KMS-11 (cell line): ENCODE measurements at regions not wholly inside any gene's neighbourhood (a gene's known extent, or its start where the extent isn't known, plus 50 kb on each side); places are given as distances from the start of the nearest gene placed in this dataset.

Source experiments
- H2AFZ ChIP-seq: fragments of 200-600 bp; sonication (generic); 2 replicates; pipeline ENCODE4 v1.6.1; 2016; ENCODE audit warnings: antibody characterized with exemption, mixed run types, low read depth
- H3K27ac ChIP-seq: fragments of 200-600 bp; sonication (generic); 2 replicates; pipeline ENCODE4 v1.6.1; 2016; ENCODE audit warnings: mild to moderate bottlenecking, mixed run types
- H3K27me3 ChIP-seq: fragments of 200-600 bp; sonication (generic); 2 replicates; pipeline ENCODE4 v1.6.1; 2017; ENCODE audit warnings: mild to moderate bottlenecking, low read depth, mixed run types, moderate library complexity; ENCODE audit not compliant: insufficient read depth
- H3K36me3 ChIP-seq: fragments of 200-600 bp; sonication (generic); 2 replicates; pipeline ENCODE4 v1.6.1; 2017; ENCODE audit warnings: mild to moderate bottlenecking, mixed run types; ENCODE audit not compliant: insufficient read depth
- H3K4me1 ChIP-seq: fragments of 200-600 bp; sonication (generic); 2 replicates; pipeline ENCODE4 v1.6.1; 2016; ENCODE audit warnings: mild to moderate bottlenecking, low read depth, mixed run types; ENCODE audit not compliant: poor library complexity, severe bottlenecking
- H3K4me2 ChIP-seq: fragments of 200-600 bp; sonication (generic); 2 replicates; pipeline ENCODE4 v1.7.0; 2016; ENCODE audit warnings: mild to moderate bottlenecking, mixed run types
- H3K4me3 ChIP-seq: fragments of 200-600 bp; sonication (generic); IDR thresholded peaks from 2 replicates; pipeline ENCODE4 v1.6.1; 2017; ENCODE audit warnings: low read depth, low read length, mixed read lengths; ENCODE audit not compliant: insufficient read depth
- H3K79me2 ChIP-seq: fragments of 200-600 bp; sonication (generic); 2 replicates; pipeline ENCODE4 v1.6.1; 2016; ENCODE audit warnings: low read depth, mixed run types; ENCODE audit not compliant: insufficient read depth
- H3K9ac ChIP-seq: fragments of 200-600 bp; sonication (generic); 2 replicates; pipeline ENCODE4 v1.6.1; 2016; ENCODE audit warnings: mild to moderate bottlenecking, mixed run types
- H4K20me1 ChIP-seq: fragments of 200-600 bp; sonication (generic); 2 replicates; pipeline ENCODE4 v1.6.1; 2016; ENCODE audit warnings: mild to moderate bottlenecking, mixed run types; ENCODE audit not compliant: insufficient read depth
- CTCF ChIP-seq: fragments of 200-600 bp; sonication (generic); conservative IDR thresholded peaks from 2 replicates; pipeline ENCODE4 v1.6.1; 2017; ENCODE audit warnings: low read depth, mild to moderate bottlenecking, antibody characterized with exemption, low read length, moderate library complexity, mixed read lengths

- no peak overlapping the region for H2AFZ ChIP-seq
- H3K27me3 ChIP-seq, result no peaks in the 10 kb centered on the region
- TF ChIP-seq CTCF, result no peak
- H3K36me3 ChIP-seq, result no peaks in the 10 kb centered on the region
- H3K4me3 ChIP-seq, result no peak overlapping the region
- no peak overlapping the region for H3K9ac ChIP-seq
- no peaks in the 10 kb centered on the region for H3K4me1 ChIP-seq
- H4K20me1 ChIP-seq, result no peaks in the 10 kb centered on the region
- no peaks in the 10 kb centered on the region for H3K79me2 ChIP-seq
- H3K27ac ChIP-seq, result no peak overlapping the region
- H3K4me2 ChIP-seq, result no peak overlapping the region
These were observed 62.6 kb downstream of the MIS18A start for GRCh38 chr21:32216293-32216692.

GRCh38 chr21:32215306-32215685 lies 63.6 kb downstream of the MIS18A start:
- no peaks in the 10 kb centered on the region for H3K36me3 ChIP-seq
- no peaks in the 10 kb centered on the region for H3K4me1 ChIP-seq
- no peaks in the 10 kb centered on the region for H3K27me3 ChIP-seq
- H3K79me2 ChIP-seq, result no peaks in the 10 kb centered on the region
- H3K27ac ChIP-seq, result no peak overlapping the region
- TF ChIP-seq CTCF, result no peak
- H3K9ac ChIP-seq, result no peak overlapping the region
- no peaks in the 10 kb centered on the region for H4K20me1 ChIP-seq
- H2AFZ ChIP-seq, result no peak overlapping the region
- no peak overlapping the region for H3K4me2 ChIP-seq
- no peak overlapping the region for H3K4me3 ChIP-seq

GRCh38 chr21:32214654-32215305 lies 64.1 kb downstream of the MIS18A start:
- no peak overlapping the region for H3K4me2 ChIP-seq
- H3K27ac ChIP-seq, result no peak overlapping the region
- no peaks in the 10 kb centered on the region for H3K4me1 ChIP-seq
- no peak for TF ChIP-seq CTCF
- H3K9ac ChIP-seq, result no peak overlapping the region
- H3K27me3 ChIP-seq, result no peaks in the 10 kb centered on the region
- H3K36me3 ChIP-seq, result no peaks in the 10 kb centered on the region
- no peak overlapping the region for H2AFZ ChIP-seq
- no peaks in the 10 kb centered on the region for H4K20me1 ChIP-seq
- no peak overlapping the region for H3K4me3 ChIP-seq
- no peaks in the 10 kb centered on the region for H3K79me2 ChIP-seq

GRCh38 chr21:32212116-32212515 lies 66.7 kb downstream of the MIS18A start:
- H3K9ac ChIP-seq, result no peak overlapping the region
- no peak overlapping the region for H3K27ac ChIP-seq
- H3K4me3 ChIP-seq, result no peak overlapping the region
- H3K27me3 ChIP-seq, result no peaks in the 10 kb centered on the region
- H2AFZ ChIP-seq, result no peak overlapping the region
- no peak for TF ChIP-seq CTCF
- no peak overlapping the region for H3K4me2 ChIP-seq
- no peaks in the 10 kb centered on the region for H4K20me1 ChIP-seq
- H3K79me2 ChIP-seq, result no peaks in the 10 kb centered on the region
- no peaks in the 10 kb centered on the region for H3K36me3 ChIP-seq
- H3K4me1 ChIP-seq, result no peaks in the 10 kb centered on the region
